DMS153 treated with DMSO at 0.1 percent for 48 hours (cell line): ENCODE measurements at regions not wholly inside any gene's neighbourhood (a gene's known extent, or its start where the extent isn't known, plus 50 kb on each side); places are given as distances from the start of the nearest gene placed in this dataset.

Experiments
- DNase-seq: peaks from one replicate; lab custom pipeline; 2025; ENCODE audit not compliant: unreplicated experiment; lab: John Stamatoyannopoulos, UW

DNA sequence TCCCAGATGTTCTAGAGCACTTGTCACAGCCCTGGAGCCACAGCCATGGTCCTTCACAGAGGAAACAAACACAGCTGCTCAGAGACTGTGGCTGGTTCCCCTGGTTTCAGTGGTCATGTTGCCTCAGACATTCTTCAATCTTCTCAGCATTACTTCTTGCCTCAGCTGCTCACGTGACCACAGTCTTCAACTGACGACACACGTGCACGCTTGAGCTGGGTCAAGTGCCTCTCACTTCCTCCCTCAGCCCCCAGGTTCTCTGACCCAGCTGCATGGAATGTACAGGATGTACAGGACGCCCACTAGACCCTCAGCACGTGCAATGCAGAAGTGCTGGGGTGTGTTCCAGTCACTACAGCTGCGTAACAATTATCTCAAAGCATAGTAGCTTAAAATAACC, 159.8 kb upstream of the GGTLC1 start:
- DNase-seq: no peak

GRCh38 chr20:24147961-24148360, 159.4 kb upstream of the GGTLC1 start:
- no peak for DNase-seq

GRCh38 chr20:24147479-24147878, 158.9 kb upstream of the GGTLC1 start:
- DNase-seq: no peak

GRCh38 chr20:24146231-24146634, 157.7 kb upstream of the GGTLC1 start:
- no peak for DNase-seq

GRCh38 chr20:24144371-24144770, 155.8 kb upstream of the GGTLC1 start:
- DNase-seq: no peak

- DNase-seq: no peak
Observed at GRCh38 chr20:24141111-24141510, 152.5 kb upstream of the GGTLC1 start.

DNA sequence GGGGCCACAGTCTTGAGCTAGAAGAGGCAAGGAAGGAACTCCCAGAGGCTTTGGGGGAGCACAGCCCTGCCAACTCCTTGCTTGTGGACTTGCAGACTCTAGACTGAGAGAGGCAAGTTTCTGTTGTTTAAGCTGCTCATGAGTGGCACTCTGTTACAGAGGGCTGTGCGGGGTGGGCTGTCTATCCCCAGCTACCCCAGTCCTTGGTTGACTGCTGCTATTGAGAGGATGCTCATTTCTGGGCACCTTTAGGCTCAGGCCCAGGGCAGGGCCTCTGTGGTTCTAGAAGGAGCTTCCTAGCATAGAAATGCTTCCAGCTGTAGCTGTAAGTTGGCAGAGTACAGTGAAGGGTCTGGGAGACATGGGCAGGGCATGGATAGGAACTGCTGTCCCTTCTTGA, 151.3 kb upstream of the GGTLC1 start:
- no peak for DNase-seq

DNA sequence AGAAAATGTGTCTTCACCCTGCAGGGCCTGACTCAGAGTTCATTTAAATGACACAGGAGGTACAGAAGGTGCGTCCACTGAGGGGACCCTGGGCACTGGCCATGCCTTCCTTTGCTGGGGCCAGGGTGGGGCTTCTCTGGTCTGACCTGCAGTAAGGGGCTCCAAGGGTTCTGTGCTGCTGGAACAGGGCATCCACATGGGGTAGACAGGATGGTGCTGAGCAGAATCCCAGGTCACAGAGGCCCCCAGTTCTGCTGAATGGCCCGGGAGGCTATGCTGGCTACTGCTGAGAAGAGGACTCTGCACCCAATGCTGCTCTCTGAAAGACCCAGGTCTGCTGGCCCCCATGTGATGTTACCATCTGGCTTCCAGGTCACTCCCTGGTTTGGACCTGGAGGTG, 150.4 kb upstream of the GGTLC1 start:
- DNase-seq: no peak

DNA sequence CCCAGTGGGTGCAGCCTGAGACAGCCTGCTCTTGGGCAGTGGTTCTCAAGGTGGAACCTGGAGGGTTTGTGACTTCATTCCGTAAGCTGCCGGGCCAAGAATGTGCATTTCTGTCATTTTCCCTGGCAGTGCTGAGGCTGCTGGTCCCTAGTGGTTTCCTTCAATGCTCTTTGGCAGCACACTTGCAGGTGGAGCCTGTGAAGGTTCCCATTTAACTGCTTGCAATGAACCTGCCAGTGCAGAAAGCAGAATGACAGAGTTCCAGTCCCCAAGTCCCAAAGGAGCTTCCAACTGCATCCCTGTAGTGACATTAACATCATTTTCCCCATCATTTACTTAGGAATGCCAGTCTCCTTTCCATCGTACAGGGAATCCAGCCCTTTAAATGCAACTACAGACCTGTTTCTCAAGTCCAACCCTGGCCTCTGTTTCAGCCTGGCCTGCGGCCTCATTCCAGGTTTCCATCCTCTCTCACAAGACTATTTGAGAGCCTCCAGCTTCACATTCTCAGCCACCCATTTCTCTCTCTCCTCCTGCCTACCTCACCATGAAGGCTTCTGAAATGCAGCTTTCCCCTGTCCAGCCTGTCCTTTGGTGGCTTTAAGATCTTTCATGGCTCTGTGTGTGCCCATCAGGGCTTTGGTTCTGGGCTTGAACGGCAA, 149.7 kb upstream of the GGTLC1 start:
- no peak for DNase-seq

DNA sequence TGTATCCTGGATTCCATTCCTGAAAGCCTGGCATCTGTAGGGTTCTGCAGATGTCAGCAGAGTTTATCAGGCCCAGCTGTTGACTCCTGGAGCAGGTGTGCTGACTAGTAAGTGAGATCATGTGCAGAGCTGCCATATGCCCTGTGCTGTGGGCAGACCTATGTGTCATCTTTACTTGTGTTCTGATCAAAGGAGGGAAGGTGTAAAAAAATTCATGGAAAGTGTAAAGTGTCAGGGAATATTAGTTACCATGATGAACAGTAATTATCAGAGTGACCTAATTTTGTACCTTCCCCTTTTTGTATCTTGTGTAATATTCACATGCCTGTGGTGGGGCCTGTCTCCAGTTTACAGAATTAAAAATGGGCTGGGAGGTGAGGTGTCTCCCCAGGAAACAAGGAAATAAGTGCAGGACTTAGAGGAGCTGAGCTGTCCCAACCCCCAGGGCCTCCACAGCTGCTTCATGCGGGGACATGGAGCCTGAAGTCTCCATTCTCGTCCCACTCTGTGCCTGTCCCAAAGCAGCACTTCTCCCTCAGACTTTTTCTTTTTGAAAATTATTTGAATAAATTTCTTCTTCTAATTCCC, 148.2 kb upstream of the GGTLC1 start:
- DNase-seq: no peak

DNA sequence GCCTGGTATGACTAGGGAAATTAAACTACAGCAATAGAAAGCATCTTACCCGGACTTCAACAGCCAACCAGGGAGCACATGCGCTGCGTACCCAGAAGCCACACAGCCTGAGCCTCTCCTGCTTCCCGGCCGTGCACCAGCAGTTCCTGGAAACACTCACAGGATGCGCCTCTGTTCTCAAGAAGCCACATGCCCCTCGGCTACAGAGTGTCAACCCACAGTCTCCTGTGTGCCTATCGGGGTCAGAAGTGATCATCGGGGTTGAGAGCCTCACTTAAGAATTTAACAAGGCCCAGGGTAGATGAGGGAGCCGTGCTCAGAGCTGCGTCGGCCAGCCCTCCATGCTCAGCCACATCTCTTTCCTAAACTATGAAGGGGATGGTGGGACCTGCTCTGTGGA, 147.2 kb upstream of the GGTLC1 start:
- no peak for DNase-seq

DNA sequence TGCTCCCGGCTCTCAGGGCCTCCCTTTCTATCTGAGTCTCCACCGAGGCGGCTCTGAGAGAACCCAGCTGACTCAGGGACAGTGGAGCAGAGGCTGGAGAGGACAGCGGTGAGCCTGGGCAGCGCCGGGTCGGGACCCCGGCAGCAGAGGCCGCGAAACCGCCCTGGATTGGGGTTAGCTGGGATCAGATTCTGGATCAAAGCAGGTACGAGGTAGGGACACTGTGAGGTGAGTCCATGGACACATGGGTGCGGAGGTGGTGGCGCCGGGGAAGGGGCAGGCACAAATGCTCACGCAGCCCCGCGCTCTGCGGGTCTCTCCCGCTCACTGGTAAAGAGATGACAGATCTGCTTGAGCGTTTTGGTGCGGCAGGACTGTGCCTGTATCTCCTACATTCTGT, 146.4 kb upstream of the GGTLC1 start:
- no peak for DNase-seq

DNA sequence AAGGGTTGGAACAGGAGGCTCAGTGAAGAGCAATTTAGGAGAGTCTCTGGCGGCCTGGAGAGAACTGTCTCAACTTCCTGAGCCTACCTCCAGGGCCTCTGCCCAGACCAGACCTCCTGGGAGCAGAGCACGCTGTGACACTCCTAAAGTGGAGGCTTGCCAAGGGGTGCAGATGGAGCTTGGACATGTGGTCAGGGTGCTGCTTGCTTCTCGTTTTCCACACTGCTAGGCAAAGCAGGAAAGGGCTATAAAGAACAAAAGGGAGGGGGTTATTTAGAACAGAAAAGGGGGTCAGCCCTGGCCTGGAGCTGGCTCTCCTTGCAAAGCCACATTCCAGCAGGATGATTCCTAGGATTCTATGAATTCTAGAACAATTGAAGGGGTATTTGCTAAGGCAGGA, 145.7 kb upstream of the GGTLC1 start:
- DNase-seq: no peak

DNA sequence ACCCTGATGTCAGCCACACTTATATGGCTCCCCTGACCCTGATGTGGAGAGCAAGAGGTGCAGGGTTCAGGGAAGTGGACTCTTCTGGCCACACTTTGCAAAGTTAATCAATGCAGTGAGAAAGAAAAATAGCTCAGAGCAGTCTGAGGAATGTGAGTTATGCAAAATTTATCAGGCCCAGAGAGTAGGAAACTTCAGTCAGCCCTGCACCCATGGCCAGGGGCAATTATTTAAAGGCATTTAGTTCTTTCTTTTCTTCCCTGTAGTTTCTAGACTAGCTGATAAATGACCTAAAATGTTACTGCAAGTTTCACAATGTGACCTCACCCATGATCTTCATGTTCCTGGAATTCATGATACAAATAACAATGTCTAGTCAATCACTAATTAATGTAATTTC, 143.7 kb upstream of the GGTLC1 start:
- no peak for DNase-seq

DNA sequence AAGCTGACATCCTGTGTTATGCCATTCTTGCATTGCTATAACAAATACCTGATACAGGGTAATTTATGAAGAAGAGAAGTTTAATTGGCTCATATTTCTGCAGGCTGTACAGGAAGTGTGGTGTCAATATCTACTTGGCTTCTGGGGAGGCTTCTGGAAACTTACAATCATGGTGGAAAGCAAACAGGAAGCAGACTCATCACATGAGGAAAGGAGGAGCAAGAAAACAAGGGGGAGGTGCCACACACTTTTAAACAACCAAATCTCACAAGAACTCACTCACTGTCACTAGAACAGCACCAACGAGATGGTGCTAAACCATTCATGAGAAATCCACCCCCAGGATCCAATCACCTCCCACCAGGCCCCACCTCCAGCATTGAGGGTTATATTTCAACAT, 143.1 kb upstream of the GGTLC1 start:
- DNase-seq: no peak

- DNase-seq: no peak
Observed at GRCh38 chr20:24131281-24131680, 142.7 kb upstream of the GGTLC1 start.

GRCh38 chr20:24129641-24130040, 141.1 kb upstream of the GGTLC1 start:
- DNase-seq: no peak

GRCh38 chr20:24124951-24125650, 136.5 kb upstream of the GGTLC1 start:
- no peak for DNase-seq

DNA sequence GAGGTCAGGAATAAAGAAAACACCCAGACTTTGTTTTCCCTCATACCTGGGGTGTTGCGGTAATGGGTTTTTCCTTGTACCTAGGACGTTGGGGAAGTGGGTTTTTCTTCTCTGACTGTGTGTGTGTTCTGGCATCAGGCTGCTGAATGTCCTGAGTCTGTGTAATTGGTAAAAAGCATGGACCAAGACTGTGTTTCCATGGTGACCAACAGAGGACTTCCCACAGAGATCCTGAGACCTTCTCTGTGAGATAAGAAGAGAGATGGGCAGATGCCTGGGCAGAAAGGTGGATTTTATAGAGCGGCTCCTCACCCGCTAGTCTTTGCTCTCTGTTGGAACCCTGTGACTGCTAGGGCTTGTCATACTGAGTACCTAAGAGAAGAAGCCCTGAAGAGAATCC, 135.4 kb upstream of the GGTLC1 start:
- no peak for DNase-seq

- DNase-seq: no peak
Observed at GRCh38 chr20:24118441-24119175, 130.0 kb upstream of the GGTLC1 start.

DNA sequence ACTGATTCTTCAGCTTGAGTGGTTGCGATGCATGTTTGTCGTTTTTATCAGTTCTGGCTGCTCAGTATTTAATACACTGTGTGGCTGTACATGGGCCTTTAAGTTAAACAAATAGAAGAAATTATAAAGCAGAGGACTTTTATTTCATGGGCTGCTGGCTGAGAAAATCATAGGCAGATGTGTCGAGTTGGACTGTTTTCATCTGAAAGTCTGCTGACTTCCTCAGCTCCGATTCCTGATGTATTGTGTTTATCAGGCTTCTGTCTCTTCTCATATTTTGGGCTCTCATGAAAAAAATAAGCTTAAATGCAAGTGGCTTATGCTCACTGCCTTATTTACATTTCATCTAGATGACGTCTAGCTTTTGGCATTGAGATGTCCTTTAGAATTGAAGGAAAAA, 129.5 kb upstream of the GGTLC1 start:
- DNase-seq: no peak

DNA sequence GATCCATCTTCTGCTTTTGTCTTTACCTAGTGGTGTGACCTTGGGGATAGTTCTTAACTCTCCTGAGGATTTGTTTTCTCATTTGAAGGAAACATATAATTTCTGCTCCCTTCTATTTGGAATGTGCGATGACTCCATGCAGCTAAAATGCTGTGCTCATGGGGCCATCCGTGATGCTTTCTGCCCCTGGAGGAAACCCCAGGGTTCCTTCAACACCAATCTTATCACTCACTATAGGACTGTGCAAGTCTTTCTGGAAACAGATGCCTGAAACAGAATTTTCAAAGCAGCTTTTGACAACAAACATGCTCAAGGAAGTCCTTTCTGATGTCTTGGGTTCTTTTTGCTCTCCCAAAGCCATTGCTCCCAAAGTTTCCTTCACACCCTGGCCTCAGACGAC, 128.8 kb upstream of the GGTLC1 start:
- DNase-seq: no peak
